Gastroesophageal sphincter (tissue), 3 donors: ENCODE measurements at regions not wholly inside any gene's neighbourhood (a gene's known extent, or its start where the extent isn't known, plus 50 kb on each side); places are given as distances from the start of the nearest gene placed in this dataset.

ENCODE experiments used
- CTCF ChIP-seq, 4 experiments: fragments of 200-600 bp in 2 of 4; fragments of 450-650 bp in 2 of 4; sonication (generic) in 1 of 4; IDR thresholded peaks; one replicate each; pipeline ENCODE4 v1.5.1; 2017 to 2019; ENCODE audit warnings: antibody characterized with exemption in 4 of 4, mild to moderate bottlenecking in 2 of 4, moderate library complexity in 2 of 4
- POLR2AphosphoS5 ChIP-seq: sonication (generic); formaldehyde crosslinking; IDR thresholded peaks from one replicate; pipeline ENCODE4 v1.6.1; 2017; ENCODE audit warnings: antibody characterized with exemption

- TF ChIP-seq POLR2AphosphoS5, result no peak
- TF ChIP-seq CTCF (IDR thresholded peaks at IDR 0.05), result no peak
Measured at GRCh38 chr17:77840513-77841165, 117.9 kb upstream of the TNRC6C start.
